ENCODE measurements at regions not wholly inside any gene's neighbourhood (a gene's known extent, or its start where the extent isn't known, plus 50 kb on each side); places are given as distances from the start of the nearest gene placed in this dataset.

DNA sequence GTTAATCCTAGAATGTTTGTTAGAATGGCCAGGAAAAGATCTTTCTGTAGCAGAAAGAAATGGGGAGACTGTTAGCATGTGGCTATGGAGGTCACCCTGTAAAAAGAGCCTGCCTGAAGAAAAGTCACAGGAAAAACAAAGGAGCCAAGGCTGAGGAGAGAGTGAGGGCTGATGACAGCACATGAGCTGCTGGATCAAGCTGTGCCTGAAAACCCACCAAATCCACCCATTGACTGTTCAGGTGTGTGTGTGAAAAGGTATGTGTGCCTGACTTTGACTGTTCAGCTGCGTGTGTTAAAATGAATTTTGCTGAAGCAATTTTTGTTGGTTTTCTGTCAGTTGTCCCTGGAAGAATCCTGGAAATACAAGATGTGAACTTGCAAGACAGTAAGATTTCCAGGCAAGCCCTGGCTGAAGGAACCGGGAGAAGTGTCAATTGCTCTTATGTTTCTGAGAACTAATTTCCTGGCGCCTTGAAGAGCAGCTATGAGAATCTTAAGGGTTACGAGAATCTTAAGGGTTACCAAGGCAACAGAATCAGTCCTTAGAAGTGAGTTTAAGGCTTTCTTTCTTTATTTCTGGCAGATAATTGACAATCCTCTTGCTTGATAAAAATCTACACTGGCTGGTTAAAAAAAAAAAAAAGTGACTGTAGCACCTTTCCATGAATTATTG lies 73.0 kb upstream of the LGALSL start:
- DNase-seq = no peak

DNA sequence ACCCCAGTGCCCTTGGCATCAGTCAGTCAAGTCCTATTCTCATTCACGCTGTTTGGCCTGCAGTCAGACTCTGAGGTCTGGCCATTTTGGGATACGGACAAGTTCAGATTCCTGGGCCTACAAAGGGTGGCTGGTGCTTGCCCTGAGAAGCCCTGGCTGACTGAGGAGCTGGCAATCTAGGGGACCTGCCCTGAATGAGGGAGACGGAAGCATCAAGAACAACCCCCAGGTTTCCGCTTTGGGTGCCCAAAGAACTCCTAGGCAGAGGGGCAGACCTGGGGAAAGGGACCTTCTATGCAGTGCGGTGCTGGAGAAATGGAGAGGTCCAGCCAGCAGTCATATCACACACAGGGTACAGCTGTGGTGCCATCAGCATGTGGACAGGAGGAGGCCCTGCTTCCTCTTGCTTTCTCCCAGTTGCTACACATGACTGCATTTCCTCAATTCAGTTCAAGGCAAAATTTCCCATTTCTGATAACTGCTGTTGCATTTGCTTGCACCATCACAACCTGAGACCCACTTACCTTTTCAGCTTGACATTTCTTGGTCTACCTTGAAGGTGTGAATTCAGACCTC lies 70.9 kb upstream of the LGALSL start:
- no peak for DNase-seq

DNA sequence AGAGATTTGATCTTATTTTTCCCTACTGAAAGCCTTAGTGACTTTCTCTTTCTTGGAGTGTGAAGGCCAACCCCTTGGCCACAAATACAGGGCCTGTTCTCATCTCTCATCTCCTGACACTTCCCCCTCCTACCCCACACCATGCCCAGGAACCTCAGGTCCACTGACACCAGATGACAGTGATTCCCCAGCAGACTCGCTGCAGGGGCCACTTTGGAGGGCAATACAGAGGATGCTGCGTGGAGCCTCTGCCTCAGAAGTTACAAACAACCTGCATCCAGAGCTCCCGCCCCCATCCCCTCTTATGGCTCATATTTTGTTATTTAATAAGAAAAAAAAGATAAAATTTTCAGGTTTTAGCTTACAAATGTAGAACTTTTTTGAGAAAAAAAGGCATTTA lies 70.1 kb upstream of the LGALSL start:
- DNase-seq = no peak

DNA sequence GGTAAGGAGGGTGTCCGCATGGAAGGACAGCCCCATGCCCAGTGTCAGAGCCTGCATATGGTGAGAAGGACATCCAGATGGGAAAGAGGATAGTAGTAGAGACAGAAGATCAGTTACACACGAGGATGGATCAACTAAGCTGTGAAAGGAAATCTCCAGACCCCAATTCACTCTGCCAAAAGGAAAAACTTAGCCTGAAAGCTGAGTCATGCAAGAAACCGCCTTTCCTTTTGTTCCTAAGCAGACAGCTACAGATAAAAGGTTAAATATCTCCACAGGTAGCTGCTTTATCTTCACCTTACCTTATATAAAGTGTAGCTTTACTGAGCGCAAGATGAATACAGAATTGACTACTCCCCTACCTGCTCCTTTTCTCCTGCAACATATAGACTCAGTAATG lies 67.3 kb upstream of the LGALSL start:
- DNase-seq = no peak

DNA sequence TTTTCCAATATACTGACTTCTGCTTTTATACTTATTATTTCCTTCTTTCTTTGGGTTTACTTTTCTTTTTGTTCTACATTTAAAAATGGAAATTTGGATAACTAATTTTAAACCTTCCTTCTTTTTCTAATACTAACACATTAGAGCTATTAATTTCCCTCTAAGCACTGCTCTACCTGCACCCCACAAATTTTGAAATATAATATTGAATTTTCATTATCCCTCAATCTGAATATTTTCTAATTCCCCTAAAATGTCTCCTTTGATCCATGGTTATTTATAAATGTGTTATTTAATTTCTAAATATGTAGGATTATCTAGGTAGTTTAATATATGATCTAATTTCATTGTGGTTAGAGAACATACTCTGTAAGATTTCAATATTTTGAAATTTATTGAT lies 63.4 kb upstream of the LGALSL start:
- no peak for DNase-seq

DNA sequence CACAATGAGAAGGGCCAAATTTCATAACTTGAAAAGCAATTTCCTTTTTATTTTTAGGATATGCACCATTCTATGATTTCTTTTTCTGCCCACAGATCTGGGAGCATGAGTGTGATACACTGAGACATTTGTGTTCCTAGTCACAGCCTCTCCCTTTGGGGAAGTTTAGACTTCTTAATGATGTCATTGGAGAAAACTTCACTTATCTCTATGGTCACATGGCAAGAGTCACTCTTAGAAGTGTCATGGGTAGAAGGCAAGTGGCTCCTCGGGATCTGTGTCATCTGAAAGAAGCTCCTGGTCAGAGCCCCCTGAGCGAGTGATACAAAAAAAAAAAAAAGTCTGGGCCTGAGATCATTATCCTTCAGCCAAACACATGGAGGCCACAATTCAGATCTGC lies 62.5 kb upstream of the LGALSL start:
- no peak for DNase-seq

DNA sequence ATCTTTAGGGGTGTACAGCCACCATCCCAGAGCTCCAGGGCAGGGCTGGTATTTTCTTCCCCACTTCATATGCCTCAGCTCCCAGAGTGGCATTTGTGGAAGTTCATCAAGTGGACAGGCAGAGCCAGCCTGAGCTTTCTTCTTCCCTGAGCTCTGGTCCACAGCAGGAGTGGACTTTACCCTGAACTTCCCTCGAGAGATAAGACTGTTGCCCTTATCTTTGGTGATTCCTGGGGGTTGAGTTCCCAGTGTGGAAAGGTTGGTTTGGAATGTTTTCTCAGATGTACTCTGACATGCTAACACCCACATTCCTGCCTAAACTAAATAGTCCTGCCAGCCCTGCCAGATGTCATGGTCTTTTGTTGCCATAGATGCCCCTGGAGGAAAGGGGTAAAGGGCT lies 62.0 kb upstream of the LGALSL start:
- no peak for DNase-seq

DNA sequence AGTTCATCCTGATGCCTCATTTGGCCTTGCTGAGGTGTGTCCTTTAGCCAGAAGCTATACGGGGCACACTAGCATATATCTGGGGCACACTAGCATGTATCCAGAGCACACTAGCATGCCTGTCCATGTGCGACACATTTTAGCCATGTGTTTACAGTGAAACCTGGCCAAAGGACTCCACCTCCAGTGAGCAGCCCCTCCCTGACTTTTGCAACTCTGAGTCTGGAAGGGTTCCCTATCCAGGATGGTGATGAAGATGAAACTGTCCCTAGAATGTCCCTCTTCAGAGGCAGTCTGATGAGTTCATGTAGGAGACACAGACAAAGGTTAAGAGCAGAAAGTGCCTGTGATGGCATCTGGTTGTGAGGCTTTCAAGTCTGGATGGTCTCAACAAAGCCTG lies 61.4 kb upstream of the LGALSL start:
- DNase-seq = no peak

DNA sequence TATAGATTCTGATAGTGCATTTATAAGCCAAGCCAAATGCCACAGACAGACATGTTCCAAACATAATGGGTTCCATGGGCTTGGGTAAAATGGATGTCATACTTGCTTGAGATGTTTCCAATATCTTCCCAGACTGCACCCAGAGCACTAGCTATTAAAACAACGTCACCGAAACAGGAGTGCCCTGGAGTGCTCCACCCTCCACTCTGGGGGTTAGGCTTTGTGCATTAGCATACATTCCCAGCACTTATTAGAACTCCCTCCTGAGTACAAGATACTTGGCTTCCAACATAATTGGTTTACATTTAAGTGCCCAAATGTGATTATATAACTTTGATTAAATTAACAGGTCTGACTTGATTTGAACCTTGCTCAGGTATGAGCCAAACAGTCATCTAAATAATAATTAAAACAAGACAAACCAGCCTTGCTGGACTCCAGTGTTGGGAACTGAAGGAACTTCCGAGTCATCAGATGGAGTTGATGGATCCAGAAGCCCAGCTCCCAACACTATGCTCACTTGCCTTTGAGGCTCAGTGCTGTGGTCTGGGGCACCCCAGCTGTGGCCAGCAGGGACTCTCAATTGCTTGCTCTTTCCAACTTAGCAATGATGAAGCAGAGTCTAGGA lies 60.5 kb upstream of the LGALSL start:
- no peak for DNase-seq

DNA sequence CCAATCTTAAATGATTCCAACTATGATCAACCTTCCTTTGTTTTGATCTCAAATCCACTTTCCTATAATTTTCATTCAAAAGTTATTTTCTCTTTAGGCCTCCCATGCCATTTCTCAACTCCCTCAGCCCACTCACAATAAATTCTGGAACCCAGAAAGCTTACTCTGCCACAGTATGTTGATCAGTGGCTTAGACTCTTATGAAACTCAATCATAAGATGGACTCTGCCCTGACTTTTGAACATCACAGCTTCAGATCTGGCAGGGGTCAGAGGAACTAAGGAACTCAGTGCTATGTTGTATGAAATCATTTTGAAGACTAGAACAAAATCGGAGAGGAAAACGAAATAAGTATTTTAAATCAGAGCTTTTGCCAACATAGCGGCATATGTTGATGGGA lies 59.8 kb upstream of the LGALSL start:
- DNase-seq = no peak

DNA sequence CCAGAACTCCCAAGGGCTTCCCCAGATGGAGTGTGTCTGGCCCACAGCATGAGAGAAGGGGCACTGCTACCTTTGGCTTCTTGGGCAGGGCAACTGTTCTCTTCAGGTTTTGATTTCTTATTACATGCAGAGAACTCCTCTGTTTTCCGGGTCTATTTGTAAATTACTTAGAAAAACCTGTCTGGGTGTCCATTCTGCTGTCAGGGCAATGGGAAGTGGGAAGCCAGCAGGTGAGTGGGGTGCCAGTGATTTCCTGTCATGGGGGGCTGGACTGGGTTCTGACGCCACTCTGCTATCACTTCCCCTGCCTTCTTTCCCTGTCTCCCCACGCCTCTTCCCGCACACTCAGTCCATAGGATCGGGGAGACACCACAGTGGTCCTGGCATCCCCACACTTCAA lies 58.0 kb upstream of the LGALSL start:
- DNase-seq = no peak

DNA sequence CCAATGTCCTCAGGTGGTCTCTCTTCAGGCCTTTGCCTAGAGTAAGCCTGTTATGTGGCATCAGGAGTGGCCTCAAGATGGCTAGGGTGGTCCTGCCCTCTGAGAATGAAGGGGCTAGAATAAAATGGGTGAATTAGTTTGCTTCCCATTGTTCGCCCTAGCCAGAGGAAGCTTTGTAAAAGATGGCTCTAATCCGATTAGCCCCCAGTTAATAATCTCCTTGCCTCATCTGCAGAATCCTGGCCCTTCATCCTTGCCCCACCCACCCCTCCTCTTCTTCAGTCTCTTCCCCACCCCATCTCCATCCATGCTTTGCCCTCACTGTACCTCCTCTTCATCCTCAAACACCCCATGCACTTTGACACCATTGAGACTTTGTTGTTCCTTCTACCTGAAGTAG lies 57.4 kb upstream of the LGALSL start:
- DNase-seq = no peak

DNA sequence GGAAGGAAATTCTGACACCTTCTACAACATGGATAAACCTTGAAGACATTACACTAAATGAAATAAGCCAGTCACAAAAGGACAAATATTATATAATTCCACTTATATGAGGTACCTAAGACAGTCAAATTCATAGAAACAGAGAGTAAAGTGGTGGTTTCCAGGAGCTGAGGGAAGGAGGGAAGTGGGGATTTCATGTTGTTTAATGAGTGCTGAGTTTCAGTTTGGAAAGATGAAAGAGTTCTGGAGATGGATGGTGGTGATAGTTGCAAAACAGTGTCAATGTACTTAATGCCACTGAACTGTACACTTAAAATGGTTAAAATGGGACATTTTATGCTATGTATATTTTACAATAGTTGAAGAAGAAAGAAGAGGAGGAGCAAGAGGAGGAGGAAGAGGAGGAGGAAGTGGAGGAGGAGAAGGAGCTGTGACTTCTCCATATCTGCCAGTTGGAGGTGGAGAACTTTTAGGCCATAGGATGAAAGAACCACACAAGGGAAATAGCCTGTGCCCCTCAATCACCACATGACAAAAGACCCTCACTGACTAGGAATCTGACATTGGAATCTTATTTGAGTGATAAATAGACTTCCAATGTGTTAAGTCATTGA lies 55.3 kb upstream of the LGALSL start:
- DNase-seq = no peak

DNA sequence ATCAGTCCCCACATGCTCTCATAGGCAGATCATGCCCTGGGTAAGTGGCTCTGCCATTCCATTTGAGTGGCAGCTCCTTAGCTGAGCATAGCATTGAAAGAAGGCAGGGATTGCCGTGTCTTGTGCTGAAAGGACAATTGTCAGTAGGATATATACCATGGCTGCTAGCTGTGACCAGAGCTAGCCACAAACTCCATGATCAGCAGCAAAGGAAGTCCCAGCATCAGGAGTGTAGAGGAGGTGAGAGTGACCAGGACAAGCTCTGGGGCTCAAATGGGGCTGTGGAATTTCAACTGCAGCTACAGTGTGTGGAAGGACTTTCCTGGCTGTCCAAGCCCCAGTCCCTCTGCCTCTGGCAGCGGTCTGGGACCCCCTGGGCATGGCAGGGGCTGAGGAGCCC lies 54.4 kb upstream of the LGALSL start:
- no peak for DNase-seq

DNA sequence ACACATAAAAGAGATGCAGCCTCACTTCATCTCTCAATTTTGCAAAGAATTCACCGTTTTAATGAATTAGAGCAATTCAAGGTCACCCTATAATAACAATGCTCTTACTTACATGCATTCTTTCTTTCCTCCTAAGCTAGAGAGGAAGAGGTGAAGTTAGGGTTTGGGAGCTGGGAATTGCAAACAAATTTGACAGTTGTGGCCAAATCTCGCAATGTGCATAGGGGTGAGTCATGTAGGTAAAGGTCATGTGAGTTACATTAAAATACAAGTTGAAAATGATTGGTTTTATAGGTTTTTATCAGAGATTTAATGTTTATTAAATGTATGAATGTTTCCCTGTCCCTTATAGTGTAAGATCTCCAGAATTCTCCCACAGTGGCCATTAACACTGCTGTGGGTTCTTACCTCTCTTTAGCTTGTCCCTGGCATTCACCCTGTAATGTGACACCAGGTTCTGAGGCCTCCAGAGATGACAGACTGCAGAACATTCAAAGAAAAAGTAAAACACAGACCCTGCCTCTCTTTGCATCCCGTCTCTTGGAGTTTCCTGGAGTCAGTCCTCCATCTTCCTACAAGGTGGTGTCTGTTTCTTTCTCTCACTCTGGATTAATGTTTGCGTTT lies 53.7 kb upstream of the LGALSL start:
- DNase-seq = no peak

DNA sequence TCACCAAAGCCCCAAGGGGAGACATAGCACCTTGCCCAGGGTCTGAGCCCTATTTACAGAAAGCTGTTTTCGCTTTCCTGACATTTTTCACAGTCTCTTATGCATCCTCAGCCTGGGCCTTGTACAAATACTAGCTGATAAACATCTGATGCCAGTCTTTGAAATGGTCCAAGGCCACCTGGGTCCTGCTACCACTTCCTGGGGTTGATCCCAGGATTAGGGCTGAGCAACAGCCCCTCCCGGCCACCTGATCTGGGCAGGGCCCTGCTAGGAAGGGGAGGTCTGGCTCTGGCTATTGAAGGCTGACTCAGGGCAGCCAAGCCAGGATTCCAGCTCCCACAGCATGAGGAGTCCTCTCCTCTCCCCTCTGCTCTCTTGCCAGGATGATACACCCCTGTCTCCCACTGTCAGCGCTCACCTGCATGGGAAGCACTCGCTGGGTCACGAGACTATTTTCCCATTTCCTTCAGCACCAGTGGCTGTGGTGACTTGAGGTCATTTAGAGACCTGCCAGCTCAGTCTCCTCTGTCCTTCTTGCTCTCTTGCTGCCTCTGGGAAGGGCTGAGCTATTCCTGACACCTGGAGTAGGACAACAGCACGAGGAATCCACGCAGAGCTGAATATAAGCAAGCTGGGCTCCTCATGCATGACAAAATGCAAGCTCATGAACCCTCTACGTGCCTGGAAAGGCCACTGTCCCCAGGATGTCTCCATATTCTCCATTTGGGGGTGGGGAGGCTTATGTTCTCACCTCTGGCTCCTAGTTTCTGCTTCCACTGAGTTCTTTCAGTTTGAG lies 53.0 kb upstream of the LGALSL start:
- DNase-seq = no peak

DNA sequence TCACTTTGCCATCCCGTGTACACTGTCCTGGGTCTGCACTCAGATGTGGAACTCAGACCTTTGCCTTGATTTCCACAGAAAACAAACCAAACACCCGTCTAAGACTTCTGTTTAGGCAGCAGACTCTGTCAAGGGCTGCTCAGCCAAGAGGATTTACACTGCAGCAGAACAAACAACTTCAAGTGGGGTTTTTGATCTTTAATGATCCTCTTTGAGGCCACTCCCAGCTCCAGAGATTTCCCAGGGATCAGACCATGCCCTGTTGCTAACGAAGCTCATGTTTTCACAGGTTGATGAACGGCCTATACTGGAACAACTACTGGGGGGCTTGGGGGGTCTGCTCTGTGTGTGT lies 52.5 kb upstream of the LGALSL start:
- no peak for DNase-seq

DNA sequence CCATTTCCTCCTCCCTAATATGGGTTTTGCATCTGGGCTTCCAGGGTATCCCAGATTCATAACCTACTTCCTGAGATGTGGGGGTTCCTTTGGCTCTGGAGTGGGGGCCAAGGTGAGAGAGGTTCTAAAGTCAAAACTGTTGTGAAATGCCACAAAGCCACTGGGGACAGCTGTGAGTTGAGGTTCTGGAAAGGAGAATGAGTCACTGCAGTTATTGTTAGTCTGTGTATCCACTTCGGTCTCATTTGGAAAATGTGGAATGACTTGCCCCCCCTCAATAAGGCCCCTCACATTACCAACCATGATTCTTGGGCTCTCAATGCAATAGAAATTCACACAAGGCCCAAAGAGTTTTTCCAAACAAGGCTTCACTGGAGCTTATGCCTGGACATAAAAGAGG lies 51.1 kb upstream of the LGALSL start:
- no peak for DNase-seq

DNA sequence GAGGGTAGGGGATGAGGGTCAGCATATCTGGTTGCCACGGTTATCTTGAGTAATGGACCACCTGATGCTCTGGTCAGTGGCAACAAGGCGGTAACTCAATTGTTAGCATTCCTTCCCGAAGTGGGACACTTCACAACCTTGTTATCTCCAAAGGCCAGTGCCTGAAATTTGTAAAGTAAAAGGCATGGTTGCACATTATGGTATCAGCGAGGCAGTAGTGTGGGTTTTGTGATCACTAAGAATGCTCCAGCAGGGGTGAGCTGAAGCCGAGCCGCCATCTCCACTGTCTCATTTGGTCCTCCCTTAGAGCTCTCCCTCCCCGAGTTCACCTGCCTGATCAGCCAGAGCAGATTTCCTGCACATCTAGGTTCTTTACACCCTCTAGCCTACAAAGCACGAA lies 50.5 kb upstream of the LGALSL start:
- DNase-seq = no peak

DNA sequence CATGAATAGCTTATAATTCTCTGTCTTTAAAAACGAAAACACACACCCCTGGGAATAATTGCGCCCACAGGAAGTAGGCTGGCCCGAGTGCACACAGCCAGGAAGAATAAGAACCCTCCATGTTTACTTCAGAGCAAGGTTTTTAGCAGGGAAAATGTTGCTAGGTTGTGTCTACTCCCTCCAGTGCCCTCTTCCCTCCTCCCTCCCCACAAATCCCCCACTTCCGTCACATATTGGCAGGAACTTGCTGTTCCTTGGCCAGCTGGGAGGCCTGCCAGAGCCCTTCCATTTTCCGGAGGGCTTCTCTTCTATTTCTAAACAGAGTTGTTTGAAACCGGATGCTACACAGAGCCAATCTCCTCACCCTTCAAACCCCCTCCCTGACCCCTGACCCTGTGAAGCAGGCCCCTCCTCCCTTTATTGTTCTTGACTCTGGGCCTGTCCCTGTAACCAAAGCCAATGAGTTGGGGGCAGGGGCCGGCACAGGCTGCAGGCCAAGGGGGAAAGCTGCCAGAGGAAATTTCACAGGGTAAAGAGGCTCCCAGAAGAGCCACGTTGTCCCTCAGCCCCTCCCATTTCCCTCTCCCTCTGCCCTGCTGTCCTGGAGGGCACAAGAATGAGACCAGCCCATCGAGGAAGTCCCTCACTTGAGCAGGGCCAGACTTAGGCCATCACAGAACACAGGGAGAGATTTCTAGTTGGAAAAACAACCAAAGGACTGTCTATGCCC lies 49.8 kb upstream of the LGALSL start:
- DNase-seq = peak; percentile 79

Data from midbrain (tissue), 1 donor.